B cell (primary cell): ENCODE measurements at regions not wholly inside any gene's neighbourhood (a gene's known extent, or its start where the extent isn't known, plus 50 kb on each side); places are given as distances from the start of the nearest gene placed in this dataset.

Source experiments
- EZH2 ChIP-seq: IDR thresholded peaks from 2 replicates; pipeline ENCODE4 v1.6.1; 2012; ENCODE audit warnings: borderline replicate concordance, low read depth, mild to moderate bottlenecking, moderate library complexity, low read length; ENCODE audit not compliant: insufficient read depth, poor library complexity, severe bottlenecking
- TF ChIP-seq, protein P1 (sequence below): fragments of 200-600 bp; IDR thresholded peaks from one replicate; pipeline ENCODE4 v1.8.0; 2022; ENCODE audit warnings: antibody characterized with exemption, mild to moderate bottlenecking

DNA sequence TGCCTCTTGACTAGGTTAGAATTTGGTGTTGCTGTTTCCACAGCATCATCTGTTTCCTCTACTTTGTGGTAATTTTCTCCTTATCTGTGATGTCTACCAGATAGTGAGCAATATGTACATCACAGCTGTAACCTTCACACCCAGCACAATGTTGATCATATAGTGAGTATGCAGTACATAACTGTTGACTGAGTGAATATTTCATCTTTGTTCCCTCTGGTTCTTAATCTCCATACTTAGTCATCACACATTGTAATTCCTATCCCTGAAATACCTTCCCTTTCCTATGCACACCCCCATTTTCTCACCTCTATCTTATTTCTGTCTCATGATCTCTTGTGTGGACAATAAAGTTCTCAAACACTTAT lies 115.9 kb downstream of the KIF4B start:
- TF ChIP-seq, protein P1, sequence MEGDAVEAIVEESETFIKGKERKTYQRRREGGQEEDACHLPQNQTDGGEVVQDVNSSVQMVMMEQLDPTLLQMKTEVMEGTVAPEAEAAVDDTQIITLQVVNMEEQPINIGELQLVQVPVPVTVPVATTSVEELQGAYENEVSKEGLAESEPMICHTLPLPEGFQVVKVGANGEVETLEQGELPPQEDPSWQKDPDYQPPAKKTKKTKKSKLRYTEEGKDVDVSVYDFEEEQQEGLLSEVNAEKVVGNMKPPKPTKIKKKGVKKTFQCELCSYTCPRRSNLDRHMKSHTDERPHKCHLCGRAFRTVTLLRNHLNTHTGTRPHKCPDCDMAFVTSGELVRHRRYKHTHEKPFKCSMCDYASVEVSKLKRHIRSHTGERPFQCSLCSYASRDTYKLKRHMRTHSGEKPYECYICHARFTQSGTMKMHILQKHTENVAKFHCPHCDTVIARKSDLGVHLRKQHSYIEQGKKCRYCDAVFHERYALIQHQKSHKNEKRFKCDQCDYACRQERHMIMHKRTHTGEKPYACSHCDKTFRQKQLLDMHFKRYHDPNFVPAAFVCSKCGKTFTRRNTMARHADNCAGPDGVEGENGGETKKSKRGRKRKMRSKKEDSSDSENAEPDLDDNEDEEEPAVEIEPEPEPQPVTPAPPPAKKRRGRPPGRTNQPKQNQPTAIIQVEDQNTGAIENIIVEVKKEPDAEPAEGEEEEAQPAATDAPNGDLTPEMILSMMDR = no peak
- no peak for TF ChIP-seq EZH2
